ENCODE measurements at regions not wholly inside any gene's neighbourhood (a gene's known extent, or its start where the extent isn't known, plus 50 kb on each side); places are given as distances from the start of the nearest gene placed in this dataset.

GRCh38 chr3:6504834-6505233 is 356.1 kb upstream of the GRM7 start:
- H3K9me3 ChIP-seq (ENCODE audit: insufficient read depth, low read depth) = no peaks in the 10 kb centered on the region
- no peak overlapping the region for H3K4me2 ChIP-seq
- H3K9me2 ChIP-seq (ENCODE audit: insufficient read depth) = 0 out of 2 replicates have a peak, but pooled peaks cover 3% of the 10 kb centered on the region
- intact Hi-C loops (cut with micrococcal nuclease; ENCODE audit: unreplicated experiment) = no loop called here
- no peak overlapping the region for H3K27ac ChIP-seq
- no peaks in the 10 kb centered on the region for H4K20me1 ChIP-seq (ENCODE audit: insufficient read depth)
- H3K4me3 ChIP-seq = no peak overlapping the region
- ChIA-PET CTCF (no interaction called here), POLR2A (ENCODE audit: unreplicated experiment) (no interaction called here)
- DNase-seq = no peak
- no peaks in the 10 kb centered on the region for H3K36me3 ChIP-seq (ENCODE audit: low read depth)
- no peaks in the 10 kb centered on the region; the same call in 1 of the 2 replicates for H3F3A ChIP-seq (ENCODE audit: insufficient read depth, low read depth)
- no peaks in the 10 kb centered on the region for H3K4me1 ChIP-seq (replicated peaks; ENCODE audit: insufficient read depth)
- BruUV-seq (replicated peaks) = no TSS peak
- no peak overlapping the region for H2AFZ ChIP-seq
- no peak for TF ChIP-seq EZH2 (IDR thresholded peaks at IDR 0.05; ENCODE audit: low read depth)
- no peak for TF ChIP-seq CTCF (conservative IDR thresholded peaks at IDR 0.05)
- no peaks in the 10 kb centered on the region for H3K27me3 ChIP-seq (ENCODE audit: insufficient read depth, low read depth)
- H3K79me2 ChIP-seq (ENCODE audit: low read depth) = no peaks in the 10 kb centered on the region

GRCh38 chr3:6508410-6508759 is 352.5 kb upstream of the GRM7 start:
- H3K9me3 ChIP-seq (ENCODE audit: insufficient read depth, low read depth) = no peaks in the 10 kb centered on the region
- no peaks in the 10 kb centered on the region for H3K27me3 ChIP-seq (ENCODE audit: insufficient read depth, low read depth)
- H3K36me3 ChIP-seq (ENCODE audit: low read depth) = no peaks in the 10 kb centered on the region
- POLR2A ChIA-PET (ENCODE audit: unreplicated experiment) = interaction anchor here (0.6 kb wide), 1 partner anchor 130 kb away, joined by 4 read pairs; no protein-coding TSS in a partner anchor
- TF ChIP-seq CTCF (conservative IDR thresholded peaks at IDR 0.05) = no peak
- TF ChIP-seq EZH2 (IDR thresholded peaks at IDR 0.05; ENCODE audit: low read depth) = no peak
- CTCF ChIA-PET = no interaction called here
- H3K79me2 ChIP-seq (ENCODE audit: low read depth) = no peaks in the 10 kb centered on the region
- no peak overlapping the region for H3K4me3 ChIP-seq
- H3K4me1 ChIP-seq (replicated peaks; ENCODE audit: insufficient read depth) = no peaks in the 10 kb centered on the region
- no peak for DNase-seq
- intact Hi-C loops (cut with micrococcal nuclease; ENCODE audit: unreplicated experiment) = no loop called here
- H3K4me2 ChIP-seq = no peak overlapping the region
- no peak overlapping the region for H2AFZ ChIP-seq
- no peaks in the 10 kb centered on the region for H4K20me1 ChIP-seq (ENCODE audit: insufficient read depth)
- 0 out of 2 replicates have a peak, but pooled peaks cover 3% of the 10 kb centered on the region for H3K9me2 ChIP-seq (ENCODE audit: insufficient read depth)
- H3K27ac ChIP-seq = no peak overlapping the region
- no TSS peak for BruUV-seq (replicated peaks)
- no peaks in the 10 kb centered on the region; the same call in 1 of the 2 replicates for H3F3A ChIP-seq (ENCODE audit: insufficient read depth, low read depth)

GRCh38 chr3:6509576-6509975 is 351.3 kb upstream of the GRM7 start:
- no peak overlapping the region for H3K4me2 ChIP-seq
- no peaks in the 10 kb centered on the region for H4K20me1 ChIP-seq (ENCODE audit: insufficient read depth)
- H3K9me2 ChIP-seq (ENCODE audit: insufficient read depth) = 0 out of 2 replicates have a peak, but pooled peaks cover 3% of the 10 kb centered on the region
- no peak for TF ChIP-seq EZH2 (IDR thresholded peaks at IDR 0.05; ENCODE audit: low read depth)
- H3K27me3 ChIP-seq (ENCODE audit: insufficient read depth, low read depth) = no peaks in the 10 kb centered on the region
- intact Hi-C loops (cut with micrococcal nuclease; ENCODE audit: unreplicated experiment) = no loop called here
- no peaks in the 10 kb centered on the region for H3K36me3 ChIP-seq (ENCODE audit: low read depth)
- POLR2A ChIA-PET (ENCODE audit: unreplicated experiment) = no interaction called here
- no peak overlapping the region for H3K27ac ChIP-seq
- CTCF ChIA-PET = no interaction called here
- no peak for DNase-seq
- H3K4me1 ChIP-seq (replicated peaks; ENCODE audit: insufficient read depth) = no peaks in the 10 kb centered on the region
- no peaks in the 10 kb centered on the region; the same call in 1 of the 2 replicates for H3F3A ChIP-seq (ENCODE audit: insufficient read depth, low read depth)
- no TSS peak for BruUV-seq (replicated peaks)
- H3K9me3 ChIP-seq (ENCODE audit: insufficient read depth, low read depth) = no peaks in the 10 kb centered on the region
- H3K79me2 ChIP-seq (ENCODE audit: low read depth) = no peaks in the 10 kb centered on the region
- no peak overlapping the region for H2AFZ ChIP-seq
- H3K4me3 ChIP-seq = no peak overlapping the region

GRCh38 chr3:6510713-6511112 is 350.2 kb upstream of the GRM7 start:
- H3K9me2 ChIP-seq (ENCODE audit: insufficient read depth) = 0 out of 2 replicates have a peak, but pooled peaks cover 3% of the 10 kb centered on the region
- TF ChIP-seq CTCF (conservative IDR thresholded peaks at IDR 0.05) (no peak), EZH2 (IDR thresholded peaks at IDR 0.05; ENCODE audit: low read depth) (no peak)
- POLR2A ChIA-PET (ENCODE audit: unreplicated experiment) = no interaction called here
- H3K27ac ChIP-seq = no peak overlapping the region
- no peaks in the 10 kb centered on the region for H3K36me3 ChIP-seq (ENCODE audit: low read depth)
- H3K4me3 ChIP-seq = no peak overlapping the region
- H2AFZ ChIP-seq = no peak overlapping the region
- intact Hi-C loops (cut with micrococcal nuclease; ENCODE audit: unreplicated experiment) = no loop called here
- H3K4me2 ChIP-seq = no peak overlapping the region
- BruUV-seq (replicated peaks) = no TSS peak
- no peaks in the 10 kb centered on the region for H3K9me3 ChIP-seq (ENCODE audit: insufficient read depth, low read depth)
- no peaks in the 10 kb centered on the region for H3K4me1 ChIP-seq (replicated peaks; ENCODE audit: insufficient read depth)
- H4K20me1 ChIP-seq (ENCODE audit: insufficient read depth) = no peaks in the 10 kb centered on the region
- no peaks in the 10 kb centered on the region for H3K27me3 ChIP-seq (ENCODE audit: insufficient read depth, low read depth)
- H3K79me2 ChIP-seq (ENCODE audit: low read depth) = no peaks in the 10 kb centered on the region
- CTCF ChIA-PET = no interaction called here
- no peaks in the 10 kb centered on the region; the same call in 1 of the 2 replicates for H3F3A ChIP-seq (ENCODE audit: insufficient read depth, low read depth)
- no peak for DNase-seq
